ENCODE measurements at regions not wholly inside any gene's neighbourhood (a gene's known extent, or its start where the extent isn't known, plus 50 kb on each side); places are given as distances from the start of the nearest gene placed in this dataset.

DNA sequence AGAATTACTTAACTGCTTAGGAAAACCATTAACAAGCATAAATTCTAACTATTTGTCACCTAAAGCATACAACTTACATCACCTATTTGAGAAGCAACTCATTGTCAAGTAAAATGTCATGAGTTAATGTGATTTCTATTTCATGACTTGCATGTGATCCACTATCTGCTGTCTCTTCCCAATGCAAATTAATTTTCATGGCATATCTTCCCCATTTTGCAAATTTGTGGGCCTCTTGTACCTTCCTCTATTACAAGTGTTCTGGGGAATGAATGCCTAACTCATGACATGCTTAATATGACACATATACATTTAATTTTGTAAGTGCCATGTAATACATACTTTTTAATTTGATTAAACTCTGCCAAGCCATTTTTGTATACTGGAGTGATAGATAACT is 81.1 kb upstream of the EDNRB start:
- TF ChIP-seq CTCF (IDR thresholded peaks at IDR 0.05) = no peak
- no peak for TF ChIP-seq EZH2 (IDR thresholded peaks at IDR 0.05)
- TF ChIP-seq EZH2phosphoT487 (IDR thresholded peaks at IDR 0.05) = no peak

Data from neural progenitor cell (in vitro differentiated cells).